GM12891 (cell line): ENCODE measurements at regions not wholly inside any gene's neighbourhood (a gene's known extent, or its start where the extent isn't known, plus 50 kb on each side); places are given as distances from the start of the nearest gene placed in this dataset.
"Not testable (repeated sequence)": the region's sequence is repeated elsewhere in the genome, so short reads cannot be mapped to it uniquely, and the experiment has no call there.

Source experiments
- DNase-seq: peaks from one replicate; pipeline ENCODE4 v3.0.0; 2011; ENCODE audit warnings: low spot score; ENCODE audit not compliant: insufficient read length
- FAIRE-seq: peaks from 2 replicates; lab custom pipeline; 2011; peaks lifted over from hg19 to GRCh38; lab: Jason Lieb, UNC
- PAX5 ChIP-seq: IDR thresholded peaks from 2 replicates; pipeline ENCODE4 v1.6.1; 2011; ENCODE audit warnings: low read length, moderate library complexity, mild to moderate bottlenecking; ENCODE audit not compliant: insufficient read depth, severe bottlenecking
- POLR2A ChIP-seq: IDR thresholded peaks from 2 replicates; pipeline ENCODE4 v1.6.1; 2011; ENCODE audit warnings: low read depth, low read length, control low read depth
- POLR2AphosphoS5 ChIP-seq: IDR thresholded peaks from 2 replicates; pipeline ENCODE4 v1.6.1; 2011; ENCODE audit warnings: low read depth, low read length, control low read depth
- POU2F2 ChIP-seq: IDR thresholded peaks from 2 replicates; pipeline ENCODE4 v1.6.1; 2011; ENCODE audit warnings: low read depth, mild to moderate bottlenecking, control low read depth, low read length, moderate library complexity
- SPI1 ChIP-seq: IDR thresholded peaks from 2 replicates; pipeline ENCODE4 v1.6.1; 2011; ENCODE audit warnings: low read depth, low read length, control low read depth
- TAF1 ChIP-seq: IDR thresholded peaks from 2 replicates; pipeline ENCODE4 v1.6.1; 2011; ENCODE audit warnings: low read depth, low read length, control low read depth

- TF ChIP-seq TAF1 = no peak
- no peak for TF ChIP-seq SPI1
- no peak for TF ChIP-seq PAX5
- TF ChIP-seq POLR2AphosphoS5 = no peak
- TF ChIP-seq POU2F2 = no peak
- TF ChIP-seq POLR2A = no peak
- FAIRE-seq (no peak), DNase-seq (no peak)
Measured at GRCh38 chr7:41566581-41566980, 136.3 kb downstream of the INHBA start.

GRCh38 chr7:41565655-41566054 is 137.2 kb downstream of the INHBA start:
- TF ChIP-seq POLR2AphosphoS5 (no peak), SPI1 (no peak), PAX5 (no peak), POU2F2 (no peak), TAF1 (no peak), POLR2A (no peak)
- DNase-seq (no peak), FAIRE-seq (no peak)

- no peak for FAIRE-seq
- DNase-seq = no peak
- TF ChIP-seq POLR2AphosphoS5 = no peak
- TF ChIP-seq PAX5 = no peak
- TF ChIP-seq POU2F2 = no peak
- no peak for TF ChIP-seq POLR2A
- no peak for TF ChIP-seq SPI1
- TF ChIP-seq TAF1 = no peak
Measured at GRCh38 chr7:41559426-41559825, 143.5 kb downstream of the INHBA start.

GRCh38 chr7:41554481-41554880 is 148.4 kb downstream of the INHBA start:
- no peak for TF ChIP-seq PAX5
- TF ChIP-seq SPI1 = no peak
- TF ChIP-seq POLR2AphosphoS5 = no peak
- no peak for FAIRE-seq
- no peak for DNase-seq

- not testable (repeated sequence) for FAIRE-seq, DNase-seq
Measured at GRCh38 chr7:41550046-41550445, 152.8 kb downstream of the INHBA start.

GRCh38 chr7:41544241-41544640 is 158.6 kb downstream of the INHBA start:
- DNase-seq = no peak
- FAIRE-seq = no peak

GRCh38 chr7:41540601-41541000 is 162.3 kb downstream of the INHBA start:
- DNase-seq = no peak
- no peak for FAIRE-seq
- TF ChIP-seq POU2F2 = no peak
- TF ChIP-seq TAF1 = no peak
- no peak for TF ChIP-seq POLR2A
- no peak for TF ChIP-seq PAX5
- TF ChIP-seq SPI1 = no peak
- TF ChIP-seq POLR2AphosphoS5 = no peak

More at GRCh38 chr7:41544241-41544640, 158.6 kb downstream of the INHBA start:
- no peak for TF ChIP-seq POLR2AphosphoS5
- TF ChIP-seq POU2F2 = no peak
- no peak for TF ChIP-seq PAX5

GRCh38 chr7:41538810-41539724 is 163.8 kb downstream of the INHBA start:
- FAIRE-seq (no peak), DNase-seq (no peak)
- TF ChIP-seq PAX5 = no peak
- TF ChIP-seq TAF1 = no peak
- TF ChIP-seq SPI1 = no peak
- TF ChIP-seq POU2F2 = no peak
- TF ChIP-seq POLR2AphosphoS5 = no peak
- TF ChIP-seq POLR2A = no peak

GRCh38 chr7:41536873-41537665 is 165.8 kb downstream of the INHBA start:
- DNase-seq = no peak
- FAIRE-seq = no peak
- TF ChIP-seq TAF1 = no peak
- TF ChIP-seq POLR2A = no peak
- TF ChIP-seq PAX5 = no peak
